GM18951 (cell line): ENCODE measurements at regions not wholly inside any gene's neighbourhood (a gene's known extent, or its start where the extent isn't known, plus 50 kb on each side); places are given as distances from the start of the nearest gene placed in this dataset.

ENCODE experiments used
- POLR2A ChIP-seq: IDR thresholded peaks from 4 replicates; pipeline ENCODE4 v1.6.1; 2011; ENCODE audit warnings: mild to moderate bottlenecking; ENCODE audit not compliant: insufficient read length, insufficient read depth; ENCODE audit errors: extremely low read depth
- in situ Hi-C: fragments of 300-500 bp; cut with MboI; formaldehyde crosslinking; loops from one replicate; pipeline ENCODE4 v1.12.0; 2022; ENCODE audit warnings: low sequenced_read_pairs, mixed read lengths, inconsistent platforms; ENCODE audit not compliant: unreplicated experiment

DNA sequence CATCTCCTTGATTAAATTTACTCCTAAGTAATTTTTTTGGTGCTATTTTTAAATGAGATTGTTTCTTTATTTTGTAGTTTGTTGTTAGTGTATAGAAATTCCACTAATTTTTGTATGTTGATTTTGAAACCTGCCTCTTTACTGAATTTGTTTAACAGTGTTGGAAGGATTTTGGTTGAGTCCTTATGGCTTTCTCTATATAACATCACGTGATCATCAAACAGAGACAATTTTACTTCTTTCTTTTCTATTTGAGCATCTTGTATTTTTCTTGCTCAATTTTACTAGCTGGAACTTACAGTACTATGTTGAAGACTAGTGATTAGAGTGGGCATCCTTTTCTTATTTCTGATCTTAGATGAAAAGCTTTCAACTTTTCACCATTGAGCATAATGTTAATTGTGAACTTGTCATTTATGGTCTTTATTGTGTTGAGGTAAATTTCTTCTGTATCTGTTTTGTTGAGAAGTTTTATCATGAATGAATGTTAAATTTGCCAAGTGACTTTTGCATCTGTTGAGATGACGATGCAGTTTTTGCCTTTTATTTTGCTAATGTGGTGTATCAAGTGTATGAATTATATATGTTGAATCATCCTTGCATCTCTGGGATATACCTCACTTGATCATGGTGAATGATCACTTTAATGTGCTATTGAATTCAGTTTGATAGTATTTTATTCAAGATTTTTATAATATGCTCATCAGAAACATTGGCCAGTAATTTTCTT lies 645.3 kb upstream of the DDX18 start:
- no peak for TF ChIP-seq POLR2A
- in situ Hi-C loops: no loop called here

DNA sequence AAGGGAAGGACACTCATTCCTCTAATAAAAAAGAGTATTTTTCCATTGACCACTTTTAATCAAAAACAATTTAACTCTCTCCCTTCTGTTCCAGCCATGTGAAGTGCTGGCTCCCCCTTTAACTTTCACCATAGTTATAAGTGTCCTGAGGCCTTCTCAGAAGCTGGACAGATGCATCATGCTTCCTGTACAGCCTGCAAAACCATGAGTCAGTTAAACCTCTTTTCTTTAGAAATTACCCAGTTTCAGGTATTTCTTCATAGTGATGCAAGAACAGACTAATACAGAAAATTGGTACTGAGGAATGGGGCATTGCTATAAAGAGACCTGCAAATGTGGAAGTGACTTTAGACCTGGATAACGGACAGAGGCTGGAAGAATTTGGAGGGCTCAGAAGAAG lies 643.6 kb upstream of the DDX18 start:
- in situ Hi-C loops: no loop called here
- TF ChIP-seq POLR2A: no peak

- no peak for TF ChIP-seq POLR2A
- in situ Hi-C loops: no loop called here
Observed at GRCh38 chr2:117179405-117179804, 635.1 kb upstream of the DDX18 start.

GRCh38 chr2:117190856-117191559 lies 623.5 kb upstream of the DDX18 start:
- in situ Hi-C loops: no loop called here
- TF ChIP-seq POLR2A: no peak

DNA sequence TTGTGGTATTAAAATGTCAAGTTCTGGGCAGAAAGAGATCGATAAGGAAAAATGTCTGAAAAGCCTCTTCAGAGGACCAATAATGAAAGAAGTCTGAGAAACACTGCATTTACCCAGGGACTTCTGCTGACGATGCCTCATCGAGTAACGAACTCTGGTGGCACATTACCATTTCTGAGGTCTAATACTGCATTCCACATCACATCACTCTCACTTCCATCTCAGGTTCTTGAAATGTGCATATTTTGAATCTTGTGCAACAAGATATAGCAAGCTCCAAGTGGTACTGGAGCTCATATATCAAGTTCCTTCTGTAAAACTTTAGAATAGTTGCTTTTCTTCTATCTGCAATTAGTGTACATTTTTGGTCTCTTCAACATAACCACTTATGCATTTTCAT lies 619.1 kb upstream of the DDX18 start:
- in situ Hi-C loops: no loop called here
- no peak for TF ChIP-seq POLR2A

GRCh38 chr2:117199511-117199910 lies 615.0 kb upstream of the DDX18 start:
- in situ Hi-C loops: no loop called here
- TF ChIP-seq POLR2A: no peak

DNA sequence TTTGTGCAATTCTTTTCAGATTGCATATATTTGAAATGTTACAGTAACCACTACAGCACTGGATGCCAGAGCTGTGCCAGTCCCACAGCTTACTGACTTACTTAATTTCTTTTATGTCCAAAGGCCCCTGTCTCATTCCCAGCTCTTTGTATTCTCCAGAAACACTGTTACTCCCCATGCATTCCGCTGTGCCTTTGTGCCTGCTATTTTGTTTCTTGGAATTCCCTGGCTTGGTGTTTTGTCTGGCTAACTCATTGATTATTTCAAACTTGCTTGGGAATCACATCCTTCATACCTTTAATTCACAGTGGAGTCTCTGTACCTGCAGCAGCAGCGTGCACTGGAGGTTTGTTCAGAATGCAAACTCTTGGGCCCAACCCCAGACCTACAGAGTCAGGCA lies 601.9 kb upstream of the DDX18 start:
- no peak for TF ChIP-seq POLR2A
- in situ Hi-C loops: no loop called here

GRCh38 chr2:117217145-117217544 lies 597.3 kb upstream of the DDX18 start:
- TF ChIP-seq POLR2A: no peak
- in situ Hi-C loops: no loop called here

DNA sequence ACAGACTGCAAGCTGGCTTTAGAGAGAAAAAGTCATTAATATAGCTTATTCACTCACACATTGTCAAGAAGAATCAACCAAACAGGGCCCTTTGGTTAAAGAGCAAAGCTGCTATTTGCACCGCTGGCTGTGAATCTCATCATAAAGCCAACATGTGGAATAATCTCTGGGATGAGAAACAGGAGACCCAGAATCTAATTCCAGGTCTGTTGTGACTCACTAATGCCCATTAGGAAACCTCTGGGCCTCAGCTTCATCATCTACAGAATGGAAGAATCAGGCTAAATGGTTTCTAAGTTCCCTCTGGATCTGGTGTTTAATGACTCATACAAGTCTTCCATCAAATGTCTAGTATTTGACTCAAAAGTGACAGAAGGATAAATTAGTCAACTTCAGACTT lies 591.7 kb upstream of the DDX18 start:
- TF ChIP-seq POLR2A: no peak
- in situ Hi-C loops: no loop called here

- in situ Hi-C loops: no loop called here
- no peak for TF ChIP-seq POLR2A
Observed at GRCh38 chr2:117232305-117232704, 582.2 kb upstream of the DDX18 start.

DNA sequence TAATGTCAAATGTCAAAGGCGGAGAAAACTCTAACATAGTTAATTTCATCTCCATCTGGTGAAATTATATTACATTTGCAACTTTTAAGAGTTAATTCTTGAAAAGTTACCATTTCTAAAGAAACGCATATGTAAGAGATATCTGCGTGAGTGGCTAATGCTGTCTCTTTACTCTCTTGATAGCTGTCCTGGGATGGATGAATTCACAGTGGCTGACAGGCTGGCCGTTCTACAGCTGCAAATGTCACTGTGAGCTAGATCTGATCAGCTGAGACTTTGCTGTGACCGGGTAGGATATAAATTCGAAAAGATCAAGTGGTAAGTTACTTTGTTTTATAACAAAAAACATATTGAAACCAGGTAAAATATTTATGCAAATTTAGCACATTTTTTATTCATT lies 557.1 kb upstream of the DDX18 start:
- TF ChIP-seq POLR2A: no peak
- in situ Hi-C loops: no loop called here

GRCh38 chr2:117269574-117269973 lies 544.9 kb upstream of the DDX18 start:
- no peak for TF ChIP-seq POLR2A
- in situ Hi-C loops: no loop called here

GRCh38 chr2:117271631-117272030 lies 542.9 kb upstream of the DDX18 start:
- in situ Hi-C loops: no loop called here
- no peak for TF ChIP-seq POLR2A

DNA sequence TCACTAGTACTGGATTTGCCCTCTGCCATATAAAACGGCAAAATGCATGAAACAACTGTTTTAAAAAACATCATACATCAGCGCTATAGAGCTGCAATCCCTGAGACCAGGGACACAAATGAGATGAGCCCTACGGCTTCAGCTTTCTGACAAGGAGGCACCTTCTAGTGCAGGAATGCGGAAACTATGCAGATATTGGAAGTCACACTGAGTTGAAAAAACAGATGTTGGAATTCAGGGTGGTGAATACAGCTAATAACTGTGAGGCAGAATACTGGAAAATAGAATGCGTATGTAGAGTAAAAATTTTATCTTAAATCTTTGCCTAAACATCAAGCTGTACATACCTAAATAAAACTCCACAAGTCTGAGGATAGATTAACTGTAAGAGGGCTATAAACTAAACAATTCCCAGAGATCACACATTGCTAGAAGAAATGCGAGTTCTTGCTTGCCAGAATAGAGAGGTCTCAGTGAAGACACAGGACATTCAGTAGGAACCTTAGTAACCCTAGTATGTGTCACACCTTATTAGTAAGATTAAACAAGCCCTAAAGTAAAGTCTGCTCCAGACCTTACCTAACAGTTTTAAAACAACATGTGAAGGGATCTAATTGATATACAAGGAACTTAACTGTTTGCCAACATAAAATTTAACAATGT lies 541.4 kb upstream of the DDX18 start:
- no peak for TF ChIP-seq POLR2A
- in situ Hi-C loops: no loop called here
